GM10266 (cell line): ENCODE measurements at regions not wholly inside any gene's neighbourhood (a gene's known extent, or its start where the extent isn't known, plus 50 kb on each side); places are given as distances from the start of the nearest gene placed in this dataset.

Source experiments
- DNase-seq: peaks from one replicate; pipeline ENCODE4 v3.0.0; 2012; ENCODE audit errors: extremely low spot score
- TF ChIP-seq, protein P1 (sequence below): IDR thresholded peaks from 2 replicates; pipeline ENCODE4 v1.5.1; 2012; ENCODE audit warnings: mild to moderate bottlenecking, low read depth; ENCODE audit not compliant: control insufficient read depth, insufficient read depth; ENCODE audit errors: missing control alignments

DNA sequence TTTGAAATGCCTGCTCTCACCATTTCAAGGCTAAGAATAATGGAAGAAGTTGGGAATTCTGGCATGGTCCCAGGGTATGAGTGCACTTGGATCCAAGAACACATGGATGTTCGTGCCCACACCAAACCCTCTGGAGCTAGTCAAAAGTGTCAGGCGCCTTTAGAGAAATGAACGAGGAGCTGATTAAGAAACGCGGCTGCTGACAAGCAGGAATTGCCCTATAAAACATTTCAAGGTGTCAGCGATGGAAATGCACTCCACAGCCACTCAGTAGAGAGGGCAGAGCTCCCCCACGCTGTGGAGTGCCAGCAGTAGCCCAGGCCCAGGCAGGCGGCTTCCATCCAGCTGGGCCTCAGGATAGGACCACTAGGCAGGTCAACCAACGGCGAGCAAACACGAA is 213.7 kb downstream of the TTC32 start:
- TF ChIP-seq, protein P1, sequence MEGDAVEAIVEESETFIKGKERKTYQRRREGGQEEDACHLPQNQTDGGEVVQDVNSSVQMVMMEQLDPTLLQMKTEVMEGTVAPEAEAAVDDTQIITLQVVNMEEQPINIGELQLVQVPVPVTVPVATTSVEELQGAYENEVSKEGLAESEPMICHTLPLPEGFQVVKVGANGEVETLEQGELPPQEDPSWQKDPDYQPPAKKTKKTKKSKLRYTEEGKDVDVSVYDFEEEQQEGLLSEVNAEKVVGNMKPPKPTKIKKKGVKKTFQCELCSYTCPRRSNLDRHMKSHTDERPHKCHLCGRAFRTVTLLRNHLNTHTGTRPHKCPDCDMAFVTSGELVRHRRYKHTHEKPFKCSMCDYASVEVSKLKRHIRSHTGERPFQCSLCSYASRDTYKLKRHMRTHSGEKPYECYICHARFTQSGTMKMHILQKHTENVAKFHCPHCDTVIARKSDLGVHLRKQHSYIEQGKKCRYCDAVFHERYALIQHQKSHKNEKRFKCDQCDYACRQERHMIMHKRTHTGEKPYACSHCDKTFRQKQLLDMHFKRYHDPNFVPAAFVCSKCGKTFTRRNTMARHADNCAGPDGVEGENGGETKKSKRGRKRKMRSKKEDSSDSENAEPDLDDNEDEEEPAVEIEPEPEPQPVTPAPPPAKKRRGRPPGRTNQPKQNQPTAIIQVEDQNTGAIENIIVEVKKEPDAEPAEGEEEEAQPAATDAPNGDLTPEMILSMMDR: no peak
- DNase-seq: no peak

- no peak for DNase-seq
- TF ChIP-seq, protein P1: no peak
These were observed 214.6 kb downstream of the TTC32 start for GRCh38 chr2:19687017-19687659.

DNA sequence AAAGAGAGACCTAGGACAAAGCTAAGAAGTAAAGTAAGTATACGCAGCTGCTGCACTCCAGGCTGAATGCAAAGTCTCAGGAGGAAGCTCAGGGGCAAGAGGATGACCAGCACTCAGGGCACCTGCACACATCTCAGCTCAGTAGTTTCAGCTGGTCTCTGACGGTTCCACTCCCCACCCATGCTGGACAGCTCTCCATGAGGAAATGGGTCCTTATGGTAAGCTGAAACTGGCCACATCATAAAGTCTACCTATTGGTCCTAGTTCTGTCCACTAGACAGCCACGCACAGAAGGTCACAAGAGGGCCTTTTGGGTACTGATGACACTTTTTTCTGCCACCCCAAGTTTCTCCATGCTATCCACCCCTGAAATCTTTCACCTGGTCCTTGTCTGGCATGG is 215.3 kb downstream of the TTC32 start:
- TF ChIP-seq, protein P1: no peak
- no peak for DNase-seq

DNA sequence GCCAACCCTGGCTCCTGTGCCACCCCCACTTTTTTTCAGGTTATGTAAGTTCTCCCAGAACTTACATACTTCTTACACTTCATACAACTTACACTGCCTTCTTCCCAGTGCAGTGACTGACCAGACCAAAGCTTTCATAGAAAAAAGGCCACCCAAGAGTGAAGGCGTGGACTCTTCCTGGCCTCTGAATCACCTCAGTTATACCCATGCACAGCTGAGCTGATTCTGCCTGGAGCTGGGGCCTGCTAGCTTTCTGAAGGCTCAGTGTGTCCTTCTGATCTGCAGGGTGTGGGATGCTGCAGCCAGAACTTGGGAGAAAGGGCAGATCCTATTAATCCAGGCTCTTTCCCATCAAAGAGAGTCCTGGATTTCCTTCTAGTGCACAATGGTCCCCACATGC is 216.1 kb downstream of the TTC32 start:
- TF ChIP-seq, protein P1: no peak
- DNase-seq: no peak

- DNase-seq: no peak
- TF ChIP-seq, protein P1: no peak
These were observed 217.3 kb downstream of the TTC32 start for GRCh38 chr2:19684516-19684915.

GRCh38 chr2:19683556-19683955 is 218.2 kb downstream of the TTC32 start:
- no peak for DNase-seq
- TF ChIP-seq, protein P1: no peak

- TF ChIP-seq, protein P1: no peak
- DNase-seq: no peak
These were observed 219.3 kb downstream of the TTC32 start for GRCh38 chr2:19682493-19682892.
